H9 (cell line): ENCODE measurements at regions not wholly inside any gene's neighbourhood (a gene's known extent, or its start where the extent isn't known, plus 50 kb on each side); places are given as distances from the start of the nearest gene placed in this dataset.

ENCODE experiments used
- DNase-seq: peaks from one replicate; pipeline ENCODE4 v3.0.0-alpha.2; 2017
- H2AFZ ChIP-seq: one replicate; pipeline ENCODE4 v1.6.1; 2013; ENCODE audit warnings: mild to moderate bottlenecking, low read length, control low read depth, moderate library complexity
- H2AK5ac ChIP-seq: 2 replicates; pipeline ENCODE4 v1.6.1; 2013; ENCODE audit warnings: low read length, control low read depth, mixed read lengths; ENCODE audit not compliant: insufficient read length
- H2BK120ac ChIP-seq: one replicate; pipeline ENCODE4 v1.6.1; 2013; ENCODE audit warnings: low read depth, mild to moderate bottlenecking, low read length, control low read depth, inconsistent platforms; ENCODE audit not compliant: poor library complexity, severe bottlenecking
- H2BK12ac ChIP-seq: 2 replicates; pipeline ENCODE4 v1.6.1; 2013; ENCODE audit warnings: low read length, control low read depth, mixed read lengths, low read depth; ENCODE audit not compliant: insufficient read length
- H2BK15ac ChIP-seq: 2 replicates; pipeline ENCODE4 v1.6.1; 2013; ENCODE audit warnings: low read depth, low read length, control low read depth
- H2BK20ac ChIP-seq: one replicate; pipeline ENCODE4 v1.6.1; 2013; ENCODE audit warnings: low read depth, mild to moderate bottlenecking, low read length, control low read depth, inconsistent platforms; ENCODE audit not compliant: poor library complexity, severe bottlenecking
- H2BK5ac ChIP-seq: 2 replicates; pipeline ENCODE4 v1.6.1; 2013; ENCODE audit warnings: low read length, control low read depth, mixed read lengths; ENCODE audit not compliant: insufficient read length
- H3K14ac ChIP-seq: 2 replicates; pipeline ENCODE4 v1.6.1; 2013; ENCODE audit warnings: low read length, control low read depth; ENCODE audit not compliant: insufficient read depth
- H3K18ac ChIP-seq: 2 replicates; pipeline ENCODE4 v1.6.1; 2013; ENCODE audit warnings: low read depth, mild to moderate bottlenecking, mixed read lengths, low read length, control low read depth; ENCODE audit not compliant: insufficient read length
- H3K23ac ChIP-seq: 2 replicates; pipeline ENCODE4 v1.6.1; 2013; ENCODE audit warnings: low read length, control low read depth, mixed read lengths, low read depth; ENCODE audit not compliant: insufficient read length
- H3K23me2 ChIP-seq: 2 replicates; pipeline ENCODE4 v1.6.1; 2013; ENCODE audit warnings: low read depth, mild to moderate bottlenecking, mixed read lengths, low read length, control low read depth; ENCODE audit not compliant: insufficient read length, poor library complexity, severe bottlenecking
- H3K27ac ChIP-seq: 2 replicates; pipeline ENCODE4 v1.5.1; 2013; ENCODE audit warnings: low read length, control low read depth, mixed read lengths, low read depth; ENCODE audit not compliant: insufficient read length
- H3K27me3 ChIP-seq: 2 replicates; pipeline ENCODE4 v1.6.1; 2013; ENCODE audit warnings: low read length, control low read depth, inconsistent platforms; ENCODE audit not compliant: insufficient read depth
- H3K4ac ChIP-seq: 2 replicates; pipeline ENCODE4 v1.6.1; 2013; ENCODE audit warnings: low read depth, mild to moderate bottlenecking, control low read depth, inconsistent platforms, low read length, moderate library complexity
- H3K4me1 ChIP-seq: 2 replicates; pipeline ENCODE4 v1.6.1; 2013; ENCODE audit warnings: low read length, control low read depth, inconsistent platforms; ENCODE audit not compliant: insufficient read depth
- H3K4me2 ChIP-seq: 2 replicates; pipeline ENCODE4 v1.6.1; 2013; ENCODE audit warnings: low read length, control low read depth, mixed read lengths; ENCODE audit not compliant: insufficient read length, insufficient read depth
- H3K56ac ChIP-seq: 2 replicates; pipeline ENCODE4 v1.6.1; 2013; ENCODE audit warnings: low read depth, mild to moderate bottlenecking, mixed read lengths, low read length, control low read depth; ENCODE audit not compliant: insufficient read length
- H3K79me1 ChIP-seq: 2 replicates; pipeline ENCODE4 v1.6.1; 2013; ENCODE audit warnings: low read depth, mild to moderate bottlenecking, moderate library complexity, low read length, control low read depth, inconsistent platforms; ENCODE audit not compliant: insufficient read depth, poor library complexity, severe bottlenecking
- H3K79me2 ChIP-seq: 2 replicates; pipeline ENCODE4 v1.6.1; 2013; ENCODE audit warnings: low read length, control low read depth, inconsistent platforms; ENCODE audit not compliant: insufficient read depth
- H3K9ac ChIP-seq: 2 replicates; pipeline ENCODE4 v1.6.1; 2013; ENCODE audit warnings: low read length, control low read depth, mixed read lengths; ENCODE audit not compliant: insufficient read length; ENCODE audit errors: extremely low read depth
- H3K9me3 ChIP-seq: one replicate; pipeline ENCODE4 v1.6.1; 2013; ENCODE audit warnings: low read depth, low read length, inconsistent platforms; ENCODE audit not compliant: control insufficient read depth
- H3T11ph ChIP-seq: one replicate; pipeline ENCODE4 v1.6.1; 2013; ENCODE audit warnings: mild to moderate bottlenecking, low read length, control low read depth, inconsistent platforms
- H4K20me1 ChIP-seq: one replicate; pipeline ENCODE4 v1.6.1; 2013; ENCODE audit not compliant: control insufficient read depth, insufficient read length, insufficient read depth
- H4K5ac ChIP-seq: 2 replicates; pipeline ENCODE4 v1.6.1; 2013; ENCODE audit warnings: low read depth, mild to moderate bottlenecking, mixed read lengths, low read length, control low read depth; ENCODE audit not compliant: insufficient read length
- H4K8ac ChIP-seq: replicated peaks from 2 replicates; pipeline ENCODE4 v1.6.1; 2013; ENCODE audit warnings: low read length, control low read depth, mixed read lengths, low read depth; ENCODE audit not compliant: insufficient read length
- H4K91ac ChIP-seq: 2 replicates; pipeline ENCODE4 v1.6.1; 2013; ENCODE audit warnings: low read depth, mild to moderate bottlenecking, moderate library complexity, mixed read lengths, low read length, control low read depth; ENCODE audit not compliant: insufficient read length
- H3K27ac Mint-ChIP-seq, 3 experiments: 2 replicates in 2 of 3; 3 replicates in 1 of 3; pipeline ENCODE4 v1.8.0; 2020 to 2021; ENCODE audit warnings: mixed read lengths in 3 of 3, mild to moderate bottlenecking in 1 of 3, moderate library complexity in 1 of 3
- H3K27me3 Mint-ChIP-seq: 2 replicates; pipeline ENCODE4 v1.8.0; 2021; ENCODE audit warnings: low read depth, mild to moderate bottlenecking, moderate library complexity, mixed read lengths
- H3K36me3 Mint-ChIP-seq, 3 experiments: 2 replicates in 2 of 3; 3 replicates in 1 of 3; pipeline ENCODE4 v1.8.0; 2020 to 2021; ENCODE audit warnings: low read depth in 3 of 3, mixed read lengths in 3 of 3; ENCODE audit not compliant: insufficient read depth in 1 of 3
- H3K4me1 Mint-ChIP-seq, 2 experiments: 2 replicates each; pipeline ENCODE4 v1.8.0; 2020; ENCODE audit warnings: mixed read lengths in 2 of 2
- H3K4me3 Mint-ChIP-seq, 2 experiments: 2 replicates in 1 of 2; 3 replicates in 1 of 2; pipeline ENCODE4 v1.8.0; 2020 to 2021; ENCODE audit warnings: mild to moderate bottlenecking in 2 of 2, mixed read lengths in 2 of 2, moderate library complexity in 1 of 2
- H3K9me3 Mint-ChIP-seq, 2 experiments: 2 replicates in 1 of 2; 3 replicates in 1 of 2; pipeline ENCODE4 v1.8.0; 2020; ENCODE audit warnings: mild to moderate bottlenecking in 2 of 2, mixed read lengths in 2 of 2, moderate library complexity in 1 of 2
- CTCF ChIP-seq: fragments of 200-600 bp; sonication (generic); conservative IDR thresholded peaks from 3 replicates; pipeline ENCODE4 v1.8.0; 2021; ENCODE audit warnings: antibody characterized with exemption, mild to moderate bottlenecking
- WGBS: extraction: QIAGEN DNeasy Blood & Tissue Kit; methylation state at CpG from one replicate; pipeline ENCODE4 v1.1.7; 2013; ENCODE audit warnings: missing lambda C conversion rate, low lambda C conversion rate, mixed read lengths; ENCODE audit not compliant: insufficient read length; ENCODE audit errors: extremely low coverage; 5-methylcytosine and 5-hydroxymethylcytosine counted together

- Mint-ChIP-seq H3K27me3 (peaks cover 10% of the 10 kb centered on the region), H3K4me1 (peaks cover 7 to 23% of the 10 kb centered on the region in 2 experiments), H3K36me3 (no peaks in the 10 kb centered on the region), H3K4me3 (no peak overlapping the region), H3K27ac (no peak overlapping the region), H3K9me3 (no peaks in the 10 kb centered on the region; a peak in 2 of 5 replicates)
- H3K27ac ChIP-seq = no peak overlapping the region
- H3K23me2 ChIP-seq = no peaks in the 10 kb centered on the region
- H4K5ac ChIP-seq = no peak overlapping the region
- no peaks in the 10 kb centered on the region for H3K27me3 ChIP-seq
- no peak overlapping the region for H3K23ac ChIP-seq
- H3K79me2 ChIP-seq = no peaks in the 10 kb centered on the region
- H3K56ac ChIP-seq = no peak overlapping the region
- H3K4ac ChIP-seq = no peak overlapping the region
- H2AFZ ChIP-seq = no peak overlapping the region
- no peak overlapping the region for H4K91ac ChIP-seq
- no peak for DNase-seq
- no peak overlapping the region for H2BK12ac ChIP-seq
- no peaks in the 10 kb centered on the region for H3K79me1 ChIP-seq
- TF ChIP-seq CTCF = no peak
- H3K14ac ChIP-seq = no peak overlapping the region
- no peak overlapping the region for H2BK120ac ChIP-seq
- H3K4me2 ChIP-seq = no peak overlapping the region
- no peak overlapping the region for H2BK15ac ChIP-seq
- H3K18ac ChIP-seq = no peak overlapping the region
- H4K8ac ChIP-seq = no peak overlapping the region
- no CpG with 5 or more reads among the region's 2 CpGs for WGBS
- no peak overlapping the region for H2BK5ac ChIP-seq
- no peaks in the 10 kb centered on the region for H3K9me3 ChIP-seq
- no peaks in the 10 kb centered on the region for H4K20me1 ChIP-seq
- H3K9ac ChIP-seq = no peak overlapping the region
- peaks cover 2% of the 10 kb centered on the region for H3K4me1 ChIP-seq
- no peak overlapping the region for H2AK5ac ChIP-seq
- no peak overlapping the region for H3T11ph ChIP-seq
- H2BK20ac ChIP-seq = no peak overlapping the region
Observed at GRCh38 chr9:89924611-89925010, 319.8 kb downstream of the GADD45G start.
